ENCODE measurements at regions not wholly inside any gene's neighbourhood (a gene's known extent, or its start where the extent isn't known, plus 50 kb on each side); places are given as distances from the start of the nearest gene placed in this dataset.

DNA sequence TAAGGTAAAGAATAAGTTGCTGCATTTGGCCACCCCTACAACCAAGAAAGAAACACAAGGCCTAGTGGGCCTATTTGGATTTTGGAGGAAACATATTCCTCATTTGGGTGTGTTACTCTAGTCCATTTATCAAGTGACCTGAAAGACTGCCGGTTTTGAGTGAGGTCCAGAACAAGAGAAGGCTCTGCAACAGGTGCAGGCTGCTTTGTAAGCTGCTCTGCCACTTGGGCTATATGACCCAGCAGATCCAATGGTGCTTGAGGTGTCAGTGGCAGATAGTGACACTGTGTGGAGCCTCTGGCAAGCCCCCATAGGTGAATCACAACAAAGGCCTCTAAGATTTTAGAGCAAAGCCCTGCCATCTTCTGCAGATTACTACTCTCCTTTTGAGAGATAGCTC is 491.3 kb downstream of the TAFA4 start:
- Histone ChIP-seq H3K4me2 (no peak overlapping the region), H3K4me1 (no peaks in the 10 kb centered on the region), H3K4me3 (no peak overlapping the region), H3K9me3 (no peaks in the 10 kb centered on the region), H3K27ac (no peak overlapping the region)
- no peak for FAIRE-seq
- CTCF ChIA-PET: no interaction called here
- 0% methylated on average over 1 of the region's 1 CpG for WGBS (ENCODE audit: missing lambda C conversion rate)
- no peak for ATAC-seq
- POLR2A ChIA-PET: no interaction called here
- DNase-seq (ENCODE audit: low read depth in 1 of 2, low spot score in 1 of 2): no peak
- no peak for TF ChIP-seq RFX5 (IDR thresholded peaks at IDR 0.05)
- no peak for TF ChIP-seq HEYL (CRISPR knock-in tag; IDR thresholded peaks at IDR 0.05)
- TF ChIP-seq HDAC2 (IDR thresholded peaks at IDR 0.05): no peak
- TF ChIP-seq TP53 (CRISPR knock-in tag; IDR thresholded peaks at IDR 0.05): no peak
- TF ChIP-seq KDM5A (IDR thresholded peaks at IDR 0.05): no peak
- TF ChIP-seq, protein P1, sequence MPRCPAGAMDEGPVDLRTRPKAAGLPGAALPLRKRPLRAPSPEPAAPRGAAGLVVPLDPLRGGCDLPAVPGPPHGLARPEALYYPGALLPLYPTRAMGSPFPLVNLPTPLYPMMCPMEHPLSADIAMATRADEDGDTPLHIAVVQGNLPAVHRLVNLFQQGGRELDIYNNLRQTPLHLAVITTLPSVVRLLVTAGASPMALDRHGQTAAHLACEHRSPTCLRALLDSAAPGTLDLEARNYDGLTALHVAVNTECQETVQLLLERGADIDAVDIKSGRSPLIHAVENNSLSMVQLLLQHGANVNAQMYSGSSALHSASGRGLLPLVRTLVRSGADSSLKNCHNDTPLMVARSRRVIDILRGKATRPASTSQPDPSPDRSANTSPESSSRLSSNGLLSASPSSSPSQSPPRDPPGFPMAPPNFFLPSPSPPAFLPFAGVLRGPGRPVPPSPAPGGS (IDR thresholded peaks at IDR 0.05): no peak
- no peak for TF ChIP-seq BHLHE40 (IDR thresholded peaks at IDR 0.05; ENCODE audit: low read depth, low read length)
- no peak for TF ChIP-seq FOSL2 (IDR thresholded peaks at IDR 0.05)
- no peak for TF ChIP-seq FOSL2 (CRISPR knock-in tag; IDR thresholded peaks at IDR 0.05)
- no peak for TF ChIP-seq POLR2AphosphoS2 (conservative IDR thresholded peaks at IDR 0.05; ENCODE audit: low read length)
- no peak for TF ChIP-seq ZFP36 (IDR thresholded peaks at IDR 0.05; ENCODE audit: borderline replicate concordance, partially characterized antibody)
- no peak for TF ChIP-seq NR3C1 (IDR thresholded peaks at IDR 0.05)
- no peak for TF ChIP-seq CEBPB (IDR thresholded peaks at IDR 0.05)
- no peak for TF ChIP-seq MAFK (IDR thresholded peaks at IDR 0.05; ENCODE audit: partially characterized antibody)
- TF ChIP-seq, protein P2, sequence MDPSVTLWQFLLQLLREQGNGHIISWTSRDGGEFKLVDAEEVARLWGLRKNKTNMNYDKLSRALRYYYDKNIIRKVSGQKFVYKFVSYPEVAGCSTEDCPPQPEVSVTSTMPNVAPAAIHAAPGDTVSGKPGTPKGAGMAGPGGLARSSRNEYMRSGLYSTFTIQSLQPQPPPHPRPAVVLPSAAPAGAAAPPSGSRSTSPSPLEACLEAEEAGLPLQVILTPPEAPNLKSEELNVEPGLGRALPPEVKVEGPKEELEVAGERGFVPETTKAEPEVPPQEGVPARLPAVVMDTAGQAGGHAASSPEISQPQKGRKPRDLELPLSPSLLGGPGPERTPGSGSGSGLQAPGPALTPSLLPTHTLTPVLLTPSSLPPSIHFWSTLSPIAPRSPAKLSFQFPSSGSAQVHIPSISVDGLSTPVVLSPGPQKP (IDR thresholded peaks at IDR 0.05; ENCODE audit: low read depth, low read length): no peak
- TF ChIP-seq, protein P3, sequence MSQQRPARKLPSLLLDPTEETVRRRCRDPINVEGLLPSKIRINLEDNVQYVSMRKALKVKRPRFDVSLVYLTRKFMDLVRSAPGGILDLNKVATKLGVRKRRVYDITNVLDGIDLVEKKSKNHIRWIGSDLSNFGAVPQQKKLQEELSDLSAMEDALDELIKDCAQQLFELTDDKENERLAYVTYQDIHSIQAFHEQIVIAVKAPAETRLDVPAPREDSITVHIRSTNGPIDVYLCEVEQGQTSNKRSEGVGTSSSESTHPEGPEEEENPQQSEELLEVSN (IDR thresholded peaks at IDR 0.05; ENCODE audit: borderline replicate concordance, low read depth): no peak
- TF ChIP-seq NPAS2 (CRISPR knock-in tag; IDR thresholded peaks at IDR 0.05; ENCODE audit: borderline replicate concordance): no peak
- TF ChIP-seq POLR2A (IDR thresholded peaks at IDR 0.05; ENCODE audit: low read length): no peak
- TF ChIP-seq ZC3H11A (IDR thresholded peaks at IDR 0.05): no peak

DNA sequence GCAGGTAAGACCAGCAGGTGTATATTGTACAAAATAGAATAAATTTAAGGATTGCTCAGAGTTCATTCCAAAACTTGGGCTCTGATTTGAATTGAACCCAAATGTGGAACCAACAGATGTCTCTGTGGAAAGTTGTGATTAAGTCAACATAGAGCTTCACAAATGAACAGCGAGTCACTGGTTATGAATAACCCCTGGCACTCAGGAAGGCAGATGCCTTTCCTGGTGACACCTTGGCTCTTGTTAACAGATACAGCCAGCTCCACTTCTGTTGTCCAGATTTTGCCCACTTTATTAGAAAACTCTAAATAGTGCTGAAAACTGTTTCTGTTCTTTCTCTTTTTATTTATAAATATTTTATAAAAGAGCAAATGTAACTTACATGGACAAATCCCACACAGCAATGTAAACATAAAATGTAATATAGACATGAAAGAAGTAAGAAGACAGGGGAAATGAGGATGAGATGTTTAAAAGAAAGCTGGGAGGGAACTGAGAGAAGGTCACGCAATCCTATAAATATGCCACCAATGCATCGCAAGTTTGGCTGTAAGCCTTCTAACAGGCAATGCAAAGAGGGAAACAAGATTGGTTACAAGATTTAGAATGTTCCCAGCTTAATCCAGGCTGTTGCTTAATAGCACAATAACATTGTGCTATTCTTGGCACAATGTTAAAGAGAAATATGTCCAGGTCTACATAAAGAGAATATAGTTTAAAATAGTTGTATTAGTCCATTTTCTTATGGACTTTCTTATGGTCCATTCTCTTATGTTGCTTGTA is 495.5 kb downstream of the TAFA4 start:
- Histone ChIP-seq H3K4me3 (no peak overlapping the region), H3K4me2 (no peak overlapping the region), H3K27ac (no peak overlapping the region), H3K9me3 (no peaks in the 10 kb centered on the region), H3K4me1 (no peaks in the 10 kb centered on the region)
- ChIA-PET CTCF (interaction anchor here (0.6 kb wide), 1 partner anchor 238 kb away, joined by 3 read pairs; no protein-coding TSS in a partner anchor), POLR2A (no interaction called here)
- FAIRE-seq: no peak
- WGBS (ENCODE audit: missing lambda C conversion rate): 15% methylated on average over 3 of the region's 3 CpGs
- TF ChIP-seq ZNF302 (CRISPR knock-in tag; IDR thresholded peaks at IDR 0.05) (no peak), POLR2AphosphoS2 (conservative IDR thresholded peaks at IDR 0.05; ENCODE audit: low read length) (no peak), MYC (IDR thresholded peaks at IDR 0.05; ENCODE audit: borderline replicate concordance, low read length) (no peak), HOXB13 (CRISPR knock-in tag; IDR thresholded peaks at IDR 0.05; ENCODE audit: low read depth) (no peak)
- DNase-seq (ENCODE audit: low read depth in 1 of 2, low spot score in 1 of 2): no peak
- ATAC-seq: no peak

DNA sequence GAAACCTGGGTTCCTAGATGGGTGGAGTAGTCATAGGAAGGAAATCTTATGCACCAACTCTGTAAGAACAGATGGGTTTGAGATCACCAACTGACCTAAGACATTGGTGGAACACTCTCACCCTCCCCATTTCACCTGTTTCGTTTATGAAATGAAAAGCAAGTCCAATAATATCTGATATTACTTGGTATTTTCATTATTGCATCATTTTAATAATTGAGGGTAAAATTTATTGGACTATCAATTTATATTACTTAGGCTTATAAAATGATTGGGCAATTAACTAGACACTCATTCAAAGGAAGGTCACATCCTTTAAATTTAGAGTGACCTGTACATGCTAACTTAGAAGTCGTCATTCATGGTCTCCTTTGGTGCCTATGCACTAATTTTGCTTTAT is 503.9 kb downstream of the TAFA4 start:
- POLR2A ChIA-PET: no interaction called here
- WGBS (ENCODE audit: missing lambda C conversion rate): 0% methylated on average over 2 of the region's 2 CpGs
- CTCF ChIA-PET: no interaction called here
- no peak overlapping the region for H3K27ac ChIP-seq
- no peaks in the 10 kb centered on the region for H3K4me1 ChIP-seq
- no peak for DNase-seq (ENCODE audit: low read depth in 1 of 2, low spot score in 1 of 2)
- TF ChIP-seq BHLHE40 (IDR thresholded peaks at IDR 0.05; ENCODE audit: low read depth, low read length): no peak
- TF ChIP-seq, protein P2 (IDR thresholded peaks at IDR 0.05; ENCODE audit: low read depth, low read length): no peak
- TF ChIP-seq CBX2 (IDR thresholded peaks at IDR 0.05; ENCODE audit: borderline replicate concordance, low read depth): no peak
- TF ChIP-seq ZNF302 (CRISPR knock-in tag; IDR thresholded peaks at IDR 0.05): no peak
- TF ChIP-seq, protein P4, sequence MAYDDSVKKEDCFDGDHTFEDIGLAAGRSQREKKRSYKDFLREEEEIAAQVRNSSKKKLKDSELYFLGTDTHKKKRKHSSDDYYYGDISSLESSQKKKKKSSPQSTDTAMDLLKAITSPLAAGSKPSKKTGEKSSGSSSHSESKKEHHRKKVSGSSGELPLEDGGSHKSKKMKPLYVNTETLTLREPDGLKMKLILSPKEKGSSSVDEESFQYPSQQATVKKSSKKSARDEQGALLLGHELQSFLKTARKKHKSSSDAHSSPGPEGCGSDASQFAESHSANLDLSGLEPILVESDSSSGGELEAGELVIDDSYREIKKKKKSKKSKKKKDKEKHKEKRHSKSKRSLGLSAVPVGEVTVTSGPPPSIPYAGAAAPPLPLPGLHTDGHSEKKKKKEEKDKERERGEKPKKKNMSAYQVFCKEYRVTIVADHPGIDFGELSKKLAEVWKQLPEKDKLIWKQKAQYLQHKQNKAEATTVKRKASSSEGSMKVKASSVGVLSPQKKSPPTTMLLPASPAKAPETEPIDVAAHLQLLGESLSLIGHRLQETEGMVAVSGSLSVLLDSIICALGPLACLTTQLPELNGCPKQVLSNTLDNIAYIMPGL (CRISPR knock-in tag; IDR thresholded peaks at IDR 0.05; ENCODE audit: borderline replicate concordance): no peak
- no peak for TF ChIP-seq POLR2AphosphoS2 (conservative IDR thresholded peaks at IDR 0.05; ENCODE audit: low read length)
- no peak for TF ChIP-seq NR3C1 (IDR thresholded peaks at IDR 0.05)
- no peak for TF ChIP-seq MAFK (IDR thresholded peaks at IDR 0.05; ENCODE audit: partially characterized antibody)
- TF ChIP-seq KDM5A (IDR thresholded peaks at IDR 0.05): no peak
- no peak for TF ChIP-seq FOSL2 (IDR thresholded peaks at IDR 0.05)
- no peak for TF ChIP-seq FOSL2 (CRISPR knock-in tag; IDR thresholded peaks at IDR 0.05)
- no peak for TF ChIP-seq TP53 (CRISPR knock-in tag; IDR thresholded peaks at IDR 0.05)
- TF ChIP-seq CHD4 (IDR thresholded peaks at IDR 0.05; ENCODE audit: borderline replicate concordance): no peak
- no peak overlapping the region for H3K4me3 ChIP-seq
- H3K9me3 ChIP-seq: no peaks in the 10 kb centered on the region
- H3K4me2 ChIP-seq: no peak overlapping the region
- no peak for ATAC-seq
- FAIRE-seq: no peak

All from A549 (cell line).